Midbrain (tissue), 1 donor: ENCODE measurements at regions not wholly inside any gene's neighbourhood (a gene's known extent, or its start where the extent isn't known, plus 50 kb on each side); places are given as distances from the start of the nearest gene placed in this dataset.
"Not testable (repeated sequence)": the region's sequence is repeated elsewhere in the genome, so short reads cannot be mapped to it uniquely, and the experiment has no call there.

ENCODE experiments used
- DNase-seq: peaks from one replicate; lab custom pipeline; 2025; lab: John Stamatoyannopoulos, UW

DNA sequence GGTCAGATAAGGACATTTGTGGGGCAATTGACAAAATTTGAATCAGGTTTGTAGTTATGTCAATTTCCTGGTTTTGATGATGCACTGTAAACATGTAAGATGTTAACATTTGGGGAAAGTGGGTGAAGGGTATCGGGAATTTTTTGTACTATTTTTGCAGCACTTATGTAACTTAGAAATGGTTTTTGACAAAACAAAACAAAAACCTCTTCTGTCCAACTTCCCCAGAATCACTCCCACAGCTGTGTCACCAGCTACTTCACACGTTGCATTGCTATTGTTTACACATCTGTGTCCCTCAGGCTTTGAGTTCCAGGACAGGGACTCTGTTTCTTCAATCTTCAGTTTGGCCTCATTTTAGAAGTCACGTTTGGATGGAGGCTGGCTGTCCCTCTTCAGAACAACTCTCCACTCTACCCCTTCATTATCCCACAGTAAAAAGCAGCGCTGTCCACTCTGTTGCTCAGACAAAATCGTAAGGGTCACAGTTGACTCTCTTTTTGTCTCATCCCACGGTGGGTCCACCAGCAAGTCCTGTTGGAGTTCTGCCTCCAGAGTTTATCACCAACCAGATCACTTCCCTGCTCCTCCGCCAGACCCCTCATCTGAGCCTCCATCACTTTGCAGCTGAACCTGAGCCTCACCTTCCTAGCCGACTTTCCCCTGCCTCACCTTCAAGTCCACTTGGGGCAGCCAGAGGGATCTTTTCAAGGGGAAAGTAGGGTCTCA is 63.2 kb downstream of the NENF start:
- no peak for DNase-seq

DNA sequence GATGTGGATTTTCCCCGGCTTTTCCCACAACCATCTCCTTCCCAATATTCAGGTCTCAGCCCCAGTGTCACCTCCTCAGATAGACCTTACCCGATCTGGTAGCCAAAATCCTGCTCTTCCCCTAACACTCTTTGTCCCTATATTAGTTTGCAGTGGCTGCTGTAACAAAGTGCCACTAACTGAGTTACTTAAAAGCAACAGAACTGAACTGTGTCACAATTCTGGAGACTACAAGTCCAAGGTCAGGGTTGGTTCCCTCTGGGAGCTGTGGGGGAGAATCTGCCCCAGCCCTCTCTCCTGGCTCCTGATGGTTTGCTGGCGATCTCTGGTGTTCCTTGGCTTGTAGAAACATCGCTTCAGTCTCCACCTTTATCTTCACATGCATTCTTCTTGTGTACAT is 64.0 kb downstream of the NENF start:
- no peak for DNase-seq

DNA sequence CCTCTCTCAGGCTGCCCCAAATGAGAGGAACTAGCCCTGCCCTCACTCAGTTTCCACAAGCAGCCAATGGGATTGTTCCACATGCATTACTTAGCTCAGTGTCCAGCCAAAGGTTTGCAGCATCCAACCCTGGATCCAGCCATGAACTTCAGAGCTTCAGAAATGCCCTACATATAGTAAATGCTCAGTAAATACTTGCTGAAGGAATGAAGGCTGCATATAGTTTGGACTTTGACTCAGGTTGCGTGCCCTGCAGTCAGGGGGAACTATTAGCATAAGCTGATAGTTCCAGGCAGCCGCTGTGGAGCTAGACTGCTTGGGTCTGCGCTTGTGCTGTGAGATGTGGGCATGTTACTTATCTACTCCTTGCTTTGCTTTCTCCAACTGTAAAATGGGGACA is 64.8 kb downstream of the NENF start:
- no peak for DNase-seq

DNA sequence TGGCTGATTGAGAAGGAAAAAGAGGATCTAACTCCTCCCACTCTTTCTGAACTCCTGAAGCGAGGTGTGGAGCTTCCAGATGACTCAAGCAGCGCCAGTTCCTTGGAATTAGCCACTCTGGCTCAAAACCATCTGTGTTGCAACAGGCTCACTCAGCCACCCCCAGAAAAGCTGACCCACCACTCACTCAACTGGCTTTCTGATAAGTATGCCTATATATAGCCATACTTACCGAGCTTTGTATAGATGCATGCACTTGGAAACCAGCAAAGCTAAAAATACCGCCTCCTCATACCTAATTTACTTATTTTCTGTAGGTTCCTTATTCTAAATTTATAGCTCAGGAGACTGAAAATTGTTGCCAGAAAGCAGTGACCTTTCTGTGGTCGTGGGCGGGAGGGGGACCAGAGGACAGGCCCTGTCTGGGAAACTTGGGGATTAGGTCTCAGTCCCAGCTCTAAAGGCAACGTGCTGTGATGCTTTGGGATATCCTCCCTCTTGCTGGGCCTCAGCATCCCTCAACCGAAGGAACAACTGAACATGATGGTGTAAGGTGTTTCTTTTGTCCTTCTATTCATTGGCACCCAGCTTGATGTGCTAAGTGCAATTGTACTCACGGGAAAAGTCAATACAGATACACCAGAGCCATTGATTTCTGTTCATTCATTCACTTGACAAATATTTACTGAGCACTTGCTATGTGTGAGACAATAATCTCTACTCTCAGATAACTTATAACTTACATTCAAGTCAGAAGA is 65.7 kb downstream of the NENF start:
- DNase-seq: no peak

DNA sequence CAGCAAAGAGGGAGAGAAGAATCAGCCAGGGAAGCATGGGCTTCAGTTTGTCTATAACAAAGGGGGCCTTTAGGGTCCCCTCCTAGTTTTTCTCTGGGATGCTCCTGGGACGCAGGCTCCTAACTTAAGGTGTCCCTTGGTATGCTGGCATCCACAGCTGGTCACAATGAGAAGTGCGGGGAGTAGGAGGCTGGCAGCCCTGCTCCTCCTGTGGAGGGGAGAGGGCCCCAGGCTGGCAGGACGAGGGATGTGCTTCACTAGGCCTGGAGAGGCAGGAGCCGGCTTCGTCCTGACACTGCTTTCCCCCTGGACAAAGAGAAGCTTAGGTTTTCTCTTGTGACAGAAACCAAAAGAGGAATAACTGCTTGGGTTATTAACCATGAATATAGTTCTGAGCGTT is 67.6 kb downstream of the NENF start:
- DNase-seq: no peak

DNA sequence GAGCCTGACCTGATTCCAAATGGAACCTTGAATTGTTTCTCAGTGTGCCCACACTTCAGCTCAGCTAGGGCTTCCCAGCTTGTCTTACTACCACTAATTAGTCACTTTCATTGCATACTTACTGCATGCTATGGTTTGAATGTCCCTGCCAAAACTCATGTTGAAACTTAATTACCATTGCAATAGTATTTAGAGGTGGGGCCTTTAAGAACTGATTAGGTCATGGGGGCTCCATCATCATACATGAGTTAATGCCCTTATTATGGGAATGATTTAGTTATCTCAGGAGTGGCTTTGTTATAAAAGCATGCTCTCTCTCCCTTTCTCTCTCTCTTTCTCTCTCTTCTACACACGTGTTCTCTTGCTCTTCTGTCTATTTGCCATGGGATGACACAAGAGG is 68.3 kb downstream of the NENF start:
- DNase-seq: no peak

DNA sequence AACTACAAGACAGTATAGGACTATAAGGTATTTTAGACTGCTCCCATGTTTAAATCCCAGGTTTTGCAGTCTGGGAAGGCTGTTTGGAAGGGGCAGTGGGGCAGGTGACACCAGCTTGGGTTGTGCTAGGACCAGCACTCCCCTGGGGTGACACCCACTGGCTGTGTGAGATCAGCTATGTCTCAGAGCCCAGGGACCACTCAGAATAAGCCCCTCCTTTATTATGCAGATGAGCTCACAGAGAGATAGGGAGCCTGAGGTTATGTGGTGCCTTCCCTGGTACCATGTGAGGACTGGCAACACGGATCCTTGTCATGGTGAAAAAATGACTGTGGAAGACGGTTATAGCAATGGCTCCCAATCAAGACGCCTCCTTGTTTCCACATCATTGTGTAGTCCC is 71.0 kb downstream of the NENF start:
- no peak for DNase-seq

DNA sequence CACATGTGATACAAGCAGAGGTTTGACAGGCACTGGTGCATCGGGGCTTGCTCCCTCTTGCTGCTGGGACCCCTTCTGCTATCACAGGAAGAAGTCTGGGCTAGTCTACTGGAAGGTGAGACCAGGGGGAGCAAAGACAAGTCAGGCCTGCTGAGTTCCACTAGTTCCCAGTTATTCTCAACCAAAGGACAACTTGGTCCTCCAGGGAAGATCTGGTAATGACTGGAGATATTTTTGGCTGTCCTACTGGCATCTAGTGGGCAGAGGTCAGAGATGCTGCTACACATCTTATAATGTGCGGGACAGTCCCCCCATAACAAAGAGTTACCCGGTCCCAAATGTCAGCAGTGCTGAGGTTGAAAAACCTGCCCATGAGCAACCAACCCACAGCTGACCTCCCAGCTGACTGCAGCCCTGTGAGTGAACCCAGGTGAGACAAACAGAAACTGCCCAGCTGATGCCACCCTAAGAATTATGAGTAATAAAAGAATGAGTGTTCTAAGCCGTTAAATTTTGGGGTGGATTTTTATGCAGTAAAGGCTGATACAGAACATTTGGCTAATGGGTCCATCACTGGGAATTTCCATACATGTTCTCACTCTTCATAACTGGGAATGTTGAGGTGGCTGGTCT is 71.6 kb downstream of the NENF start:
- no peak for DNase-seq

DNA sequence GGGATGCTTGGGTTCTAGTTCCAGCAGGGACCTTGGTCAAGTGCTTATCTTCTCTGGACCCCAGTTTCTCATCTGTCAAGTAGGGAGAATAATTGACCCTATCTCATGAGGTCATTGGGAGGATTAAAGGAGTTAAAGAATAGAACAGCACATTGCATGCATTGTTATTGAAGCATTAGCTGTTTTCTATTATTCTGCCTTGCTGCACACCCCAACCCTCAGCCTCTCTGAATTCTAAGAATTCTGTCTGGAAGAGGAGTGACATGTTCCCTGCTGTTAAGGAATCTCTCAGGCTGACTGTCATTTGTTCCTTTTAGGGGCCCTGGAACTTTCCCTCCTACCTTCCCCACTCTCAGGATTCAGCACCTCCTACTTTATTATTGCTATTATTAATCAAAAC is 73.9 kb downstream of the NENF start:
- no peak for DNase-seq

DNA sequence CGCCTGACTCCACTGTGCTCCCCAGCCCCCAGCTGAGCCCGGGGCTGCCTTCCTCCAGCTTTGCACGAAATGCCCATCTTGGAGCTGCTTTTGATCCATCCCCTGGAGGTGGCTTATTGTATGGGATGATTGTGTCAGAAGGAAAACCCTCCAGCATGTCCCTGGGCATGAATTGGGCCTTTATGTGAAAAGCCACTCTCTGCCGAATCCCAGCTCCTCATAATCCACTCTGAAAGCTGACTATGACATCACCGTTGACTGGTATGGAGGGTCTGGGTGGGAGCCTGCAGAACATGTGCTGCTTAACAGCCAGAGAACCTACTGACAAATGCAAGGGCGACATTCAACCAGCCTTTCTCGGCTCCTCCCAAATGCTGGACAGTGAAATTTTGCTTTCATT is 74.6 kb downstream of the NENF start:
- DNase-seq: no peak

DNA sequence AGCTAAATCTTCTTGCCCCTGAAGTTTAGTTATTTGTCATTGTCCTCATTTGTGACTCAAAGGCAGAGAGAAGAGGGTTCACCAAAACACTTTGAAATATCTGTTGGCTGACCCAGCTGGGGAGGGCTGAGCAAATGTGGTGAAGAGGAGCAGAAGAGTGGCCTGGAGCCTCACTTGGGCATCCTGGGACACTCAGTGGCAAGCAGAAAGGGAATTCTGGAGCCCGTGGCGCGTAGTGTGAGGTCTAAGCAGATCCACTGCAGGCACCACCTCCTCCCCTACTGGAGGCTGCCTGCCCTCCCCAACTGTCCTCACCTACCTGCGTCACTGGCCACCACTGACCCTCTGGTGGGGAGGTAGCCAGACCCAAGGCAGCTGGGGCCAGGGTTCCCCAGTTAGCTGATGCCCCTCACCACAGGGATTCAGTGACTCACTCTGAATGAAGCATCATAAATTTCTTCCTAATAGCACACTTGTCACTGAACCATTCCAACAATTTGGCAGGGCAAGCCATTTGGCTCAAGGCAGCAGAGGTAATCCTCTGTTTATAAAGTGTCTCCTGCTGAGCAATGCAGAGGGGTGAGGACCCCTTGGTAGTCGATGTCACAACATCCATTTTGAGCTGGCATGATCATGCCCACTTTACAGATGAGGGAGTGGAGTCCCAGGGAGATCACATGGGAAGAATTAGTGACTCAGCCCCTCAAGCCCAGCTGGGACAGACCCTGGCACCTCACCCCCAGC is 80.3 kb downstream of the NENF start:
- DNase-seq: no peak

DNA sequence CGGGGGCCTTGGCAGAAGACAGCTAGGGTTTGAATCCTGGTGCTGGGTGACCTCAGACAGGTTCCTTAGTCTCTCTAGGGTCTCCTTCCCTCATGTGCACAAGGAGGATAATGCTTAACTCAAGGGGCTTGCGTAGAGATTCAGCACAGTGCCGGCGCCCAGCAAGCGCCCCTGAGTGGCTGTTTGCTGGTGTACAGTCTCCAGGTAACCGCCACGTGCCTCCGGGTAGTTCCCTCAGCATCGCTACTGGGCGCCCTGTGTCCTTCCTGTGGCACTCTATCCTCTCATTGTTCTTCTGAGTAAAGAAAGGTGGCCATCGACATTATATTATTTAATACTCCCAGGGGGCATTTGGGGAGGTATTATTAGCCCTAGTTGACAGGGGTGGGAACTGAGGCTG is 80.9 kb downstream of the NENF start:
- no peak for DNase-seq

DNA sequence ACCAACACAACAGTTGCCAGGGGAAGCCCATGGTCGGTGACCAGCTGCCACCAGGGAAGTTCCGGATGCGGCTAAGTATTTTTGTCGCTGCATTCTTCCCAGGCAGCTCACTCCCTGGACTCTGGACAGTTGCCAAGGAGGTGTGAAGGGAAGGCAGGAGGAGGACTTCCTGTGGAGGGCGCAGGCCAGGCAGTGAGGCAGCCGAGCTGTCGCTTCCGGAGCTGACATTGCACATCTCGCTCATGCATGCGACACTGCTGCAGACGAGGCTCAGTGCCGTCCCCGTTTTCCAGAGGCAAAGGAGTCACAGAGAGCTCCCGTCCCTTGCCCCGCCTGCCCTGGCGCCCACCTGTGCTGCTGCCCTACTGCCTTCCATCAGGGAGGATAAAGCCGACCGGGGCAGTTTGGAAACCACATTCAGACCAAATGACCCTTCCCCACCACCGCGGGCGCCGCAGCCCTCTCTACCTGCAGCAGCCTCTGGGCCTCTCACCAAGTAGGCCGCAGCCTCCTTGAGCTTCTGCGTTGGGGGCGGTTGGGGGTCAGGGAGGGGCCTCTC is 81.4 kb downstream of the NENF start:
- DNase-seq: no peak

DNA sequence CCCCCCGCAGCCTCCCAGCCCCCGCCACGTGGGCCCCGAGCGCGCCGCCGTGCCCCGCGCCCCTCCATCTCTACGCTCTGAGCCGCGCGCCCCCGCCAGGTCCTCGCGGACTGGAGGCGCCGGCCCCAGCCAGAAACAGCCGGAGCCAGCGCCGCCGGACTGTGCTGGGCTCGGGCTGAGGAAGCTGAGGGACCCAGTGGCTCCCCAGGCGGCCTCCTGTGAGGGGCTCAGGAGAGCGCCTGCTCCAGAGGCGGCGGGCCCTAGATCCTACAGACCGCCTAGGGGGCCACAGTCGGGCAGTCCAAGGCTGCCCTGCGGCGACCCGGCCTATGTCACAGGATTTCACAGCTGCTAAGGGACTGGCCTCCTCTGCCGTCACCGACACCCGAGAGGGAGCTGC is 82.1 kb downstream of the NENF start:
- no peak for DNase-seq

DNA sequence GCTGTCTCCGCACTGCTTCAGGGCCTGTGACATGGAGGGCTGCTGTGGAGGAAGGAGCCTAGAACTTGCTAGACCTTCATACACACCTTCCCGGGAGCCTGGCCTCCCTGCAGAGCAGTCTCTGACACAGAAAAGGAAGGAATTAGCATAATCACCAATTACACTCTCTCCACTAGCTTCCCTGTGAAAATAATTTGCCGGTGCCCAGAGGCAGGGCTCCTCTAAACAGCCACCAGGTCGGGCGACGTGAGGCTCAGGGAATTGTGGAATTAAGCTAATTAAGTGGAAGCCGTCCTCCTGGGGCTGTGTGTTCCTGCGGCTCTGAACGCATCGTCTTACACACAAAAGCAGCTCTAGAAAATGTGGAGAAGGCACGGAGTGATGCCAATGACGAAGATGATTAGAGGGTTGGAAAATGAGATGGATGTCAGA is 82.6 kb downstream of the NENF start:
- no peak for DNase-seq

DNA sequence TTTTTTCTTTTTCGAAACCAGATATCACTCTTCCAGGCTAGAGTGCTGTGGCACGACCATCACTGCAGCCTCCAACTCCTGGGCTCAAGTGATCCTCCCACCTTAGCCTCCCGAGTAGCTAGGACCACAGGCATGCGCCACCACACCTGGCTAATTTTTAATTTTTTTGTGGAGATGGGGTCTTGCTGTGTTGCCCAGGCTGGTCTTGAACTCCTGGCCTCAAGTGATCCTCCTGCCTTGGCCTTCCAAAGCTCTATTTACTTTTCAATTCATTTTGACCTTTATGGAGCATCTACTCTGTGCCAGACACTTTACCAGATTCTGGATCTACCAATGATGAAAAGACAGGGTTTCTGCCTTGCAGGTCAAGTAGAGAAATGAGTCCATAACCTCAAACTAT is 83.3 kb downstream of the NENF start:
- not testable (repeated sequence) for DNase-seq

DNA sequence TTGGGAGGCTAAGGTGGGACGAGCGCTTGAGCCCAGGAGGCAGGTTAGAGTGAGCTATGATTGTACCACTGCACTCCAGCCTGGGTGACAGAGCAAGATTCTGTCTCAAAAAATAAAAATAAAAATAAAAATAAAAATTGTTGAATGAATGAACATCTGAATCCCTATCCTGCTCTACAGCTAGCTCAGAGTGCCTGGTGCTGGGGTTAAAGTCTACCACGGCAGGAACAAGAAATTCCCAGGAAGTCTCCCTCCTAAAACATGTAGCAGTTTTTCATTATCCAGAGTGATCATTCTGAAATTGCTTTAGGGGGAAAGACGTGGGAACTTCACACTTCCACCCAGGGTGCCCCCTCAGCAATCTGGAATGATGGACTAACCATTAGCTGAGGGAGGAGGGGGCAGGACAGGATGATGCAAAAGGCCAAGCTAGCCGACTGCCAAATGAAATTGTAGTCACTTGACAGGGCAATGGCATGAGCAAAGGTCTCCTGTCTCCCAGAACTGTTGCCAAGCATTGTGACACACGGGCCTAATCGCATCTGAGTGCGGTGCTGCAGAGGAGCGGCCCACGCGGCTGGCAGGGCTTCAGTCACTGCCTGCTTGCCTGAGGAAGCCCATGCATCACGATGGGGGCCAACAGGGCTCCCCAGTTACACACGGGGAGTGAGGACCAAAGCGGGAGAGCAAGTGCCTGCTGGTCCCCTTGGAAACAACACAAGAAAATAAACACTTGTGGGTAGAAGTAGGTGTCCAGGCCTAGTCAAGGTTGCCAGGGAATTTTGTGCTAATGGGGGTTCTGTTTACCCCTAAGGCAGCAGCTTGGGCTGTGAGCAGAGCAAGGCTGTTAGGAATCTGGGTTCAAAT is 85.7 kb downstream of the NENF start:
- no peak for DNase-seq

DNA sequence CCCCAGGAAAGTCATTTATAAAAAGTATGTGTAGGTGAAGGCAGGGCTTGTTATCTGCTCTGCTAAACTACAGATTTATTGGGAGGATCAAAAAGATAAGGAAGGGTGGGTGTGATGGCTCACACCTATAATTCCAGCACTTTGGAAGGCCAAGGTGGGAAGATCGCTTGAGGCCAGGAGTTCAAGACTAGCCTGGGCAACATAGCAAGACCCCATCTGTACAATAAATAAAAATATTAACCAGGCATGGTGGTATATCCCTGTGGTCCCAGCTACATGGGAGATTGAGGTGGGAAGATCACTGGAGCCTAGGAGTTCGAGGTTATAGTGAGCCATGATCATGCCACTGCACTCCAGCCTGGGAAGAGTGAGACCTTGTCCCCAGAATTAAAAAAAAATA is 86.4 kb downstream of the NENF start:
- no peak for DNase-seq

DNA sequence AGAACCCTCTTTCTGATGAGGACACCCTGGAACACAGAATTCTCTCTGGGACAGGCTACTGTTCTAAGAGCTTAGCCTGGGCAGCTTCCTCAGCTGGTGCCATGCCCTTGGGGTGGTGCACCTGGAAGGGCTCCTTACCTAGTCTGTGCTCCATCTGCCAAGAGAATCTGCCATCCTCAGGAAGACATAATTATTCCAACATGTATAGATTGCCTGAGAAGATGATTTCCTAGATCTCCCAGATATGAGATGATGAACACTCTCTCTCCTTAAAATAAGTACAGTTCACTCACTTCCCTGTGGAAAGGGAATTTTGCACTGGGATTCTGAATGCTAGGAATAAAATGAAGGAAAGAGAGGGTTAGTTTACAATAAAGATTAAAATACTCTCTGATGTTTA is 87.6 kb downstream of the NENF start:
- DNase-seq: no peak

DNA sequence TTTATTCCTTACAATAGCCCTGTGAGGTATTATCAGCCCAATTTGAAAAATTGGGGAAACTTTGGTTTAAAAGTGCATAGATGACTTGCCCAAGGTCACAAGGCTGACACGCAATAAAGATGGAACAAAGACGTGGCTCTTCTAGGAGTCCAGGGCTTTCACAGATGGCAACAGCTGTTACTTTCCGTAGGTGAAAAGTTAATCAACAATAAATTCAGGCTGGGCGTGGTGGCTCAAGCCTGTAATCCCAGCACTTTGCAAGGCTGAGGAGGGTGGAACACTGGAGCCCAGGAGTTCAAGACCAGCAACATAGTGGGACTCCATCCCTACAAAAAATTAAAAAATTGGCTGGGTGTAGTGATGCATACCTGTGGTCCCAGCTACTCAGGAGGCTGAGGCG is 87.8 kb upstream of the ATF3 start:
- DNase-seq: no peak

DNA sequence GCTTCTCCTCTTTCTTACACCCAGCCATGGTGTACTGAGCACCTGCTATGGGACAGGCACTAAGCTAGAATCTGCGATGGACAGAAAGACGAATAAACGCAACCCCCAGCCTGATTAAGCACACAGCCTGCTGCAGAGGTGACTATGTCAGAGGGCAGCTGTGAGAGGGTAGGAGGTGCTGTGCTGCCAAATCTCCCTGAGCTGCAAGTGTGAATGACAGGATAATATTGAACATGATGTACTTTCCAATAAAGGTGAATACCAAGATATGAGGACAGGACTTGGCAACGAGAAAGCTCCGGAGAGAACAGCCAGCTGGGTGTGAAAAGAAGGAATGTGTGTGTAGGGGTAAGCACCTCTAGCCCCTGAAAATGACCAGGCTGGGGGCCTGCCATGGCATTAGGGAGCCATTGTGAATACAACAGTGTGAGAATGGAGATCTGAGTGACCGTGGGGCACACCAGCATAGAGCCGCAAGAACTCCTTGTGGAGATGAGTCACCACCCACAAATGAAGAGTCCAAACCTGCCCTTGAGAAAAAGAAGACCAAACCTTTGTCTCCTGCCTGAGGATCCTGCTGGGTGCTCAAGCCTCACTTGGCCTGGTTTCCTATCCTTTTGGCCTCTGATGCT is 83.0 kb upstream of the ATF3 start:
- no peak for DNase-seq
